Keratinocyte (primary cell): ENCODE measurements at regions not wholly inside any gene's neighbourhood (a gene's known extent, or its start where the extent isn't known, plus 50 kb on each side); places are given as distances from the start of the nearest gene placed in this dataset.

Experiments used
- DNase-seq: peaks from one replicate; pipeline ENCODE4 v3.0.0-alpha.2; 2011; ENCODE audit warnings: low read depth, missing footprints, low spot score
- FAIRE-seq: peaks from 2 replicates; lab custom pipeline; 2011; peaks lifted over from hg19 to GRCh38; lab: Jason Lieb, UNC
- H2AFZ ChIP-seq: 2 replicates; pipeline ENCODE4 v1.6.0; 2012; ENCODE audit warnings: low read length, control low read depth, inconsistent platforms; ENCODE audit not compliant: control insufficient read depth
- H3K27ac ChIP-seq: 2 replicates; pipeline ENCODE4 v1.5.1; 2011; ENCODE audit warnings: low read length; ENCODE audit not compliant: control insufficient read depth, insufficient read depth
- H3K27me3 ChIP-seq: 3 replicates; pipeline ENCODE4 v1.6.0; 2011; ENCODE audit warnings: low read length; ENCODE audit not compliant: control insufficient read depth, insufficient read depth; ENCODE audit errors: extremely low read depth
- H3K36me3 ChIP-seq, 2 experiments: 2 replicates in 1 of 2; 3 replicates in 1 of 2; pipeline ENCODE4 v1.5.1; 2011; ENCODE audit warnings: low read length in 2 of 2, mild to moderate bottlenecking in 1 of 2; ENCODE audit not compliant: control insufficient read depth in 2 of 2, insufficient read depth in 2 of 2; ENCODE audit errors: extremely low read depth in 1 of 2
- H3K4me1 ChIP-seq: 3 replicates; pipeline ENCODE4 v1.5.1; 2011; ENCODE audit warnings: low read length; ENCODE audit not compliant: control insufficient read depth, insufficient read depth; ENCODE audit errors: extremely low read depth
- H3K4me2 ChIP-seq: 3 replicates; pipeline ENCODE4 v1.6.0; 2011; ENCODE audit warnings: low read depth, low read length; ENCODE audit not compliant: control insufficient read depth, insufficient read depth; ENCODE audit errors: extremely low read depth
- H3K4me3 ChIP-seq, 3 experiments: fragments of 200-600 bp in 1 of 3; sonication (generic) in 1 of 3; 2 replicates in 2 of 3; 3 replicates in 1 of 3; pipeline ENCODE4 v1.5.1; 2011 to 2016; ENCODE audit warnings: low read length in 3 of 3, mild to moderate bottlenecking in 3 of 3, control low read depth in 2 of 3, inconsistent platforms in 1 of 3, low read depth in 1 of 3, mixed read lengths in 1 of 3, mixed run types in 1 of 3, moderate library complexity in 1 of 3; ENCODE audit not compliant: control insufficient read depth in 2 of 3, insufficient read depth in 2 of 3; ENCODE audit errors: extremely low read depth in 1 of 3
- H3K79me2 ChIP-seq: 2 replicates; pipeline ENCODE4 v1.6.0; 2012; ENCODE audit warnings: low read length; ENCODE audit not compliant: control insufficient read depth, insufficient read depth
- H3K9ac ChIP-seq: 3 replicates; pipeline ENCODE4 v1.6.0; 2011; ENCODE audit warnings: low read length; ENCODE audit not compliant: control insufficient read depth, insufficient read depth; ENCODE audit errors: extremely low read depth
- H3K9me1 ChIP-seq: 3 replicates; pipeline ENCODE4 v1.6.0; 2011; ENCODE audit warnings: low read length; ENCODE audit not compliant: control insufficient read depth, insufficient read depth; ENCODE audit errors: extremely low read depth
- H3K9me3 ChIP-seq: 2 replicates; pipeline ENCODE4 v1.5.1; 2012; ENCODE audit warnings: low read depth, low read length; ENCODE audit not compliant: control insufficient read depth
- H4K20me1 ChIP-seq: 3 replicates; pipeline ENCODE4 v1.6.0; 2011; ENCODE audit warnings: low read length; ENCODE audit not compliant: control insufficient read depth, insufficient read depth; ENCODE audit errors: extremely low read depth
- EZH2 ChIP-seq: IDR thresholded peaks from one replicate; pipeline ENCODE4 v1.6.1; 2012; ENCODE audit warnings: inconsistent platforms, mild to moderate bottlenecking, low read length, moderate library complexity
- dilution Hi-C: fragments of 300-500 bp; cut with MboI; formaldehyde crosslinking; loops from one replicate; pipeline ENCODE4 v1.7.0; 2020; ENCODE audit warnings: low sequenced_read_pairs; ENCODE audit not compliant: extremely low pct_ligation_motif_present
- TF ChIP-seq, protein P1 (sequence below), 3 experiments: IDR thresholded peaks in 1 of 3; conservative IDR thresholded peaks in 1 of 3; optimal IDR thresholded peaks in 1 of 3; 2 replicates in 2 of 3; 3 replicates in 1 of 3; pipeline versions ENCODE3 to v1.5.1; 2011; ENCODE audit warnings: low read length in 3 of 3, mild to moderate bottlenecking in 3 of 3, moderate library complexity in 2 of 3, control low read depth in 1 of 3, inconsistent platforms in 1 of 3; ENCODE audit not compliant: insufficient read depth in 2 of 3; ENCODE audit errors: extremely low read depth in 1 of 3

GRCh38 chr5:174340226-174340625 is 294.7 kb downstream of the NSG2 start:
- H3K4me2 ChIP-seq, result no peak overlapping the region
- no peak overlapping the region for H3K4me3 ChIP-seq
- no peak for FAIRE-seq
- no peaks in the 10 kb centered on the region for H3K9me3 ChIP-seq
- H3K9me1 ChIP-seq, result no peaks in the 10 kb centered on the region
- no peak for DNase-seq
- dilution Hi-C loops, result no loop called here
- H3K79me2 ChIP-seq, result no peaks in the 10 kb centered on the region
- no peak overlapping the region for H3K9ac ChIP-seq
- H2AFZ ChIP-seq, result no peak overlapping the region
- H3K27me3 ChIP-seq, result no peaks in the 10 kb centered on the region
- H4K20me1 ChIP-seq, result no peaks in the 10 kb centered on the region
- peaks cover 2% of the 10 kb centered on the region for H3K4me1 ChIP-seq
- TF ChIP-seq, protein P1, sequence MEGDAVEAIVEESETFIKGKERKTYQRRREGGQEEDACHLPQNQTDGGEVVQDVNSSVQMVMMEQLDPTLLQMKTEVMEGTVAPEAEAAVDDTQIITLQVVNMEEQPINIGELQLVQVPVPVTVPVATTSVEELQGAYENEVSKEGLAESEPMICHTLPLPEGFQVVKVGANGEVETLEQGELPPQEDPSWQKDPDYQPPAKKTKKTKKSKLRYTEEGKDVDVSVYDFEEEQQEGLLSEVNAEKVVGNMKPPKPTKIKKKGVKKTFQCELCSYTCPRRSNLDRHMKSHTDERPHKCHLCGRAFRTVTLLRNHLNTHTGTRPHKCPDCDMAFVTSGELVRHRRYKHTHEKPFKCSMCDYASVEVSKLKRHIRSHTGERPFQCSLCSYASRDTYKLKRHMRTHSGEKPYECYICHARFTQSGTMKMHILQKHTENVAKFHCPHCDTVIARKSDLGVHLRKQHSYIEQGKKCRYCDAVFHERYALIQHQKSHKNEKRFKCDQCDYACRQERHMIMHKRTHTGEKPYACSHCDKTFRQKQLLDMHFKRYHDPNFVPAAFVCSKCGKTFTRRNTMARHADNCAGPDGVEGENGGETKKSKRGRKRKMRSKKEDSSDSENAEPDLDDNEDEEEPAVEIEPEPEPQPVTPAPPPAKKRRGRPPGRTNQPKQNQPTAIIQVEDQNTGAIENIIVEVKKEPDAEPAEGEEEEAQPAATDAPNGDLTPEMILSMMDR (optimal IDR thresholded peaks at IDR 0.05 in 1 of 3, IDR thresholded peaks at IDR 0.05 in 1 of 3, conservative IDR thresholded peaks at IDR 0.05 in 1 of 3; ENCODE audit: extremely low read depth in 1 of 3, insufficient read depth in 2 of 3, low read length in 3 of 3), result no peak
- no peak for TF ChIP-seq EZH2
- no peaks in the 10 kb centered on the region for H3K36me3 ChIP-seq
- no peak overlapping the region for H3K27ac ChIP-seq

GRCh38 chr5:174342696-174343095 is 297.2 kb downstream of the NSG2 start:
- Histone ChIP-seq H3K79me2 (no peaks in the 10 kb centered on the region), H3K27me3 (no peaks in the 10 kb centered on the region)
- dilution Hi-C loops, result no loop called here

More at GRCh38 chr5:174342696-174343095, 297.2 kb downstream of the NSG2 start:
- Histone ChIP-seq H3K4me2 (no peak overlapping the region), H3K9me3 (no peaks in the 10 kb centered on the region), H3K4me3 (no peak overlapping the region), H3K4me1 (peaks cover 2% of the 10 kb centered on the region), H2AFZ (no peak overlapping the region), H3K9me1 (no peaks in the 10 kb centered on the region), H4K20me1 (no peaks in the 10 kb centered on the region), H3K36me3 (no peaks in the 10 kb centered on the region), H3K9ac (no peak overlapping the region), H3K27ac (no peak overlapping the region)
- FAIRE-seq (no peak), DNase-seq (no peak)
- TF ChIP-seq, protein P1 (optimal IDR thresholded peaks at IDR 0.05 in 1 of 3, IDR thresholded peaks at IDR 0.05 in 1 of 3, conservative IDR thresholded peaks at IDR 0.05 in 1 of 3; ENCODE audit: extremely low read depth in 1 of 3, insufficient read depth in 2 of 3, low read length in 3 of 3), result no peak
- TF ChIP-seq EZH2, result no peak
